Lower lobe of right lung (tissue), 2 donors: ENCODE measurements at regions not wholly inside any gene's neighbourhood (a gene's known extent, or its start where the extent isn't known, plus 50 kb on each side); places are given as distances from the start of the nearest gene placed in this dataset.

Experiments used
- ATAC-seq, 2 donors: fragments of 200-7000 bp; cut with Tn5 transposase; one replicate each; pipeline ENCODE4 v1.9.1; 2020 to 2022; ENCODE audit warnings: mild to moderate bottlenecking in 2 of 2, moderate library complexity in 2 of 2
- DNase-seq: peaks from one replicate; pipeline ENCODE4 v3.0.0-alpha.2; 2020
- H3K27ac ChIP-seq: fragments of 200-600 bp; one replicate; pipeline ENCODE4 v1.8.0; 2022
- H3K27me3 ChIP-seq: fragments of 200-600 bp; one replicate; pipeline ENCODE4 v1.8.0; 2022; ENCODE audit warnings: low read depth
- H3K36me3 ChIP-seq: fragments of 200-600 bp; one replicate; pipeline ENCODE4 v1.8.0; 2022; ENCODE audit warnings: mild to moderate bottlenecking
- H3K4me1 ChIP-seq: fragments of 200-600 bp; one replicate; pipeline ENCODE4 v1.8.0; 2022
- H3K4me3 ChIP-seq: fragments of 200-600 bp; one replicate; pipeline ENCODE4 v1.8.0; 2022; ENCODE audit warnings: mild to moderate bottlenecking
- H3K9me3 ChIP-seq: fragments of 200-600 bp; one replicate; pipeline ENCODE4 v1.8.0; 2022
- intact Hi-C: fragments of 100-400 bp; cut with DNase I; formaldehyde crosslinking; loops from one replicate; pipeline ENCODE4 v1.11.0; 2022
- TF ChIP-seq, protein P1 (sequence below): fragments of 200-600 bp; IDR thresholded peaks from one replicate; pipeline ENCODE4 v1.8.0; 2022; ENCODE audit warnings: antibody characterized with exemption, mild to moderate bottlenecking
- donor health status: DM: no; HTN: yes; CAD: no; lungs with severe emphysema.

DNA sequence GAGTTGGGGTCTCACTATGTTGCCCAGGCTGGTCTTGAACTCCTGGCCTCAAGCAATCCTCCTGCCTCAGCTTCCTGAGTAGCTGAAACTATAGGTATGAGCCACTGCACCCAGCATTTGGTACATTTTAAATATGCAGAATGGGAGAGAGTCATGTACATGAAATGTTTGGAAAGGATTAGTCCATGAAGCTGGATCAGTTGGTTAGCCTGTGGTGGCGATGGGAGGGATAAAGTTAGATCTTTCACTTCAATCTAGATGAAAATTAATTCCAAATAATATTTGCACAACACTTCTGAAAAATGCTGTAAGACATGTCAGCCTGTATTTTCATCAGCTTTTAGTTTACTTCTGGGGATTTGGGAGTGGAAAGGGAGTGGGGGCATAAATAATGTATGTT is 188.9 kb downstream of the HUNK start:
- Histone ChIP-seq H3K9me3 (no peaks in the 10 kb centered on the region), H3K4me1 (no peaks in the 10 kb centered on the region), H3K27me3 (no peaks in the 10 kb centered on the region), H3K4me3 (no peak overlapping the region), H3K36me3 (no peaks in the 10 kb centered on the region), H3K27ac (no peak overlapping the region)
- ATAC-seq (no peak), DNase-seq (no peak)
- TF ChIP-seq, protein P1, sequence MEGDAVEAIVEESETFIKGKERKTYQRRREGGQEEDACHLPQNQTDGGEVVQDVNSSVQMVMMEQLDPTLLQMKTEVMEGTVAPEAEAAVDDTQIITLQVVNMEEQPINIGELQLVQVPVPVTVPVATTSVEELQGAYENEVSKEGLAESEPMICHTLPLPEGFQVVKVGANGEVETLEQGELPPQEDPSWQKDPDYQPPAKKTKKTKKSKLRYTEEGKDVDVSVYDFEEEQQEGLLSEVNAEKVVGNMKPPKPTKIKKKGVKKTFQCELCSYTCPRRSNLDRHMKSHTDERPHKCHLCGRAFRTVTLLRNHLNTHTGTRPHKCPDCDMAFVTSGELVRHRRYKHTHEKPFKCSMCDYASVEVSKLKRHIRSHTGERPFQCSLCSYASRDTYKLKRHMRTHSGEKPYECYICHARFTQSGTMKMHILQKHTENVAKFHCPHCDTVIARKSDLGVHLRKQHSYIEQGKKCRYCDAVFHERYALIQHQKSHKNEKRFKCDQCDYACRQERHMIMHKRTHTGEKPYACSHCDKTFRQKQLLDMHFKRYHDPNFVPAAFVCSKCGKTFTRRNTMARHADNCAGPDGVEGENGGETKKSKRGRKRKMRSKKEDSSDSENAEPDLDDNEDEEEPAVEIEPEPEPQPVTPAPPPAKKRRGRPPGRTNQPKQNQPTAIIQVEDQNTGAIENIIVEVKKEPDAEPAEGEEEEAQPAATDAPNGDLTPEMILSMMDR: no peak
- intact Hi-C loops: no loop called here

DNA sequence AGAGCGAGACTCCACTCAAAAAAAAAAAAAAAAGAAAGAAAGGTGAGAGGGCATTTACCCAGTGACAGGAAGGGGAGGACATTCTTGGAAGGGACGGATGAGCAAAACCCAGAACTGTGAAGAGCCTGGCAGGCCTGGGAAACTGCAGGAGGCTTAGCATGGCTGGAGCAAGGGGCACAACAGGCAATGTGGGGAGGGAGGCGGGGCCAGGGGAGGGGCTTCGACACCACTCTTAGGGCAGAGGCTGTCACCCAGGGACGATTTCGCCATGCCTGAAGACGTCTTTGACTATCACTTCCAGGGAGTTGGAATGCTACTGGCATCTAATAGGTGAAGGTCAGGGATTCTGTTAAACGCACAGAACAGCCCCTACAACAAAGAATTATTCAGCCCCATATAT is 184.0 kb downstream of the HUNK start:
- TF ChIP-seq, protein P1: no peak
- ATAC-seq: no peak
- no peak overlapping the region for H3K27ac ChIP-seq
- H3K27me3 ChIP-seq: no peaks in the 10 kb centered on the region
- peaks cover 9% of the 10 kb centered on the region for H3K9me3 ChIP-seq
- DNase-seq: no peak
- intact Hi-C loops: no loop called here
- H3K4me1 ChIP-seq: no peaks in the 10 kb centered on the region
- no peaks in the 10 kb centered on the region for H3K36me3 ChIP-seq
- H3K4me3 ChIP-seq: no peak overlapping the region

DNA sequence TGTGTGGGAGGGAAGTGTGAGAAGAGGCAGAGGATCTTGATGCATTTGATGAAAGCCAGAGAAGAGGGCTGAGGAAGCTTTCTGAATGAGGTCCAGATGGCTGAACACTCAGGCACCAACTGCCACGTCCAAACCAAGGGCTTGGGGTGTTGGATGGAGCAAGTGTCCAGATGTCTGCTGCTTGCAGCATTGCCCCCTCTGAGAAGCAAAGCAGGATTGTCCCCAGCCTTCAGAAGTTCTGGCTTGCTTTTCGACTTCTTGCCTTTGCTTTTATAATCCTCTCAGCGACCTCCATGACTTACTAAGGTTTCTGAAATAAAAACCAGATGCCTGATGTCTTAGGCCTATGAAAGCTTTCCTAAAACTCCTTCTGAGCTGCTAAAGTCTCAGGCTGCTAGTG is 182.5 kb downstream of the HUNK start:
- TF ChIP-seq, protein P1: no peak
- Histone ChIP-seq H3K4me1 (no peaks in the 10 kb centered on the region), H3K27me3 (no peaks in the 10 kb centered on the region), H3K27ac (no peak overlapping the region), H3K4me3 (no peak overlapping the region), H3K9me3 (peaks cover 14% of the 10 kb centered on the region), H3K36me3 (no peaks in the 10 kb centered on the region)
- intact Hi-C loops: no loop called here
- DNase-seq: no peak
- no peak for ATAC-seq
